Activated CD8-positive, alpha-beta memory T cell treated with anti-CD3 and anti-CD28 coated beads, Interleukin-2, amount 10 ng/mL, durations not matched to agents 7 days and 5 days (primary cell): ENCODE measurements at regions not wholly inside any gene's neighbourhood (a gene's known extent, or its start where the extent isn't known, plus 50 kb on each side); places are given as distances from the start of the nearest gene placed in this dataset.

Experiments used
- ATAC-seq: fragments of 150-1000 bp; cut with Tn5 transposase; one replicate; pipeline ENCODE4 v1.10.0; 2021; ENCODE audit warnings: moderate library complexity
- CTCF ChIA-PET: fragments of 350-600 bp; sonication (Branson Sonifier 250); formaldehyde crosslinking; loops from one replicate; lab custom pipeline; 2021; ENCODE audit warnings: antibody characterized with exemption; lab: Charles Lee
- DNase-seq: peaks from one replicate; pipeline ENCODE4 v3.0.0-alpha.2; 2020
- H3K27ac Mint-ChIP-seq: one replicate; pipeline ENCODE4 v1.8.0; 2021; ENCODE audit warnings: mild to moderate bottlenecking, mixed read lengths
- H3K27me3 Mint-ChIP-seq: one replicate; pipeline ENCODE4 v1.8.0; 2021; ENCODE audit warnings: mixed read lengths
- H3K36me3 Mint-ChIP-seq: one replicate; pipeline ENCODE4 v1.8.0; 2021; ENCODE audit warnings: mild to moderate bottlenecking, mixed read lengths
- H3K4me1 Mint-ChIP-seq: one replicate; pipeline ENCODE4 v1.8.0; 2021; ENCODE audit warnings: mixed read lengths
- H3K4me3 Mint-ChIP-seq: one replicate; pipeline ENCODE4 v1.8.0; 2021; ENCODE audit warnings: mild to moderate bottlenecking, moderate library complexity, mixed read lengths
- H3K9me3 Mint-ChIP-seq: one replicate; pipeline ENCODE4 v1.8.0; 2022; ENCODE audit warnings: low read depth, mixed read lengths

- Mint-ChIP-seq H3K9me3 (no peaks in the 10 kb centered on the region), H3K27me3 (no peaks in the 10 kb centered on the region), H3K27ac (no peak overlapping the region), H3K36me3 (no peaks in the 10 kb centered on the region), H3K4me1 (peaks cover 10% of the 10 kb centered on the region), H3K4me3 (no peak overlapping the region)
- CTCF ChIA-PET: interaction anchor here (1.6 kb wide), 1 partner anchor 35 kb away, joined by 6 read pairs; no protein-coding TSS in a partner anchor
- ATAC-seq: no peak
- DNase-seq: no peak
Measured at GRCh38 chr5:154107010-154107409, 68.2 kb downstream of the MFAP3 start.

DNA sequence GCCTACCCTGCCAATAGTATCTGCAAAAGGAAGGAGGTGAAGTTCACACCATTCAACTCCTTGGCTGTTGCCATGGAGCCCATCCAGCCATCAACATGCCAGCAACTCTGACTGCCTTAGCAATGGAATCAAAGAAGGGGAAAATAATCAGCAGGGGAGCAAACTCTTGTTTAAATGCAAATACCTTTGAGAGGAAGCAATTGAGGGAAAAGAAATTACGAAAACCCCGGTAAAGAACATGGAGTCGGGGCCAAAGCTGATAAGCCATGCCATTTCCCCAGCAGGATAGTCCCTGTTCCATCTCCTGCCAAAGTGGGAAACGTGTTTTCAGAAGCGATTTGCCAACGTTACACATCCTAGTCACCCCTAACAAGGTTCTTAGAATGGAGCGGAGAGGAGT, 69.0 kb downstream of the MFAP3 start:
- no peak overlapping the region for H3K27ac Mint-ChIP-seq
- H3K4me3 Mint-ChIP-seq: no peak overlapping the region
- DNase-seq: no peak
- peaks cover 10% of the 10 kb centered on the region for H3K4me1 Mint-ChIP-seq
- no peaks in the 10 kb centered on the region for H3K36me3 Mint-ChIP-seq
- CTCF ChIA-PET: interaction anchor here (1.3 kb wide), 1 partner anchor 72 kb away, joined by 3 read pairs; no protein-coding TSS in a partner anchor
- no peaks in the 10 kb centered on the region for H3K27me3 Mint-ChIP-seq
- ATAC-seq: no peak
- no peaks in the 10 kb centered on the region for H3K9me3 Mint-ChIP-seq

- peaks cover 10% of the 10 kb centered on the region for H3K4me1 Mint-ChIP-seq
- no peaks in the 10 kb centered on the region for H3K9me3 Mint-ChIP-seq
- CTCF ChIA-PET: no interaction called here
Measured at GRCh38 chr5:154109416-154110106, 70.8 kb downstream of the MFAP3 start.

GRCh38 chr5:154110107-154110453, 71.3 kb downstream of the MFAP3 start:
- Mint-ChIP-seq H3K4me3 (no peak overlapping the region), H3K9me3 (no peaks in the 10 kb centered on the region), H3K4me1 (peaks cover 10% of the 10 kb centered on the region), H3K36me3 (no peaks in the 10 kb centered on the region), H3K27me3 (peaks cover 3% of the 10 kb centered on the region), H3K27ac (no peak overlapping the region)
- CTCF ChIA-PET: no interaction called here
- DNase-seq: no peak
- ATAC-seq: no peak

More at GRCh38 chr5:154109416-154110106, 70.8 kb downstream of the MFAP3 start:
- no peak for ATAC-seq
- peaks cover 3% of the 10 kb centered on the region for H3K27me3 Mint-ChIP-seq
- no peaks in the 10 kb centered on the region for H3K36me3 Mint-ChIP-seq
- no peak overlapping the region for H3K27ac Mint-ChIP-seq
- H3K4me3 Mint-ChIP-seq: no peak overlapping the region
- DNase-seq: no peak

- Mint-ChIP-seq H3K4me1 (peaks cover 10% of the 10 kb centered on the region), H3K27ac (no peak overlapping the region), H3K9me3 (no peaks in the 10 kb centered on the region), H3K4me3 (no peak overlapping the region), H3K27me3 (peaks cover 3% of the 10 kb centered on the region), H3K36me3 (no peaks in the 10 kb centered on the region)
- CTCF ChIA-PET: no interaction called here
- DNase-seq: no peak
- ATAC-seq: no peak
Measured at GRCh38 chr5:154110716-154111115, 71.9 kb downstream of the MFAP3 start.

DNA sequence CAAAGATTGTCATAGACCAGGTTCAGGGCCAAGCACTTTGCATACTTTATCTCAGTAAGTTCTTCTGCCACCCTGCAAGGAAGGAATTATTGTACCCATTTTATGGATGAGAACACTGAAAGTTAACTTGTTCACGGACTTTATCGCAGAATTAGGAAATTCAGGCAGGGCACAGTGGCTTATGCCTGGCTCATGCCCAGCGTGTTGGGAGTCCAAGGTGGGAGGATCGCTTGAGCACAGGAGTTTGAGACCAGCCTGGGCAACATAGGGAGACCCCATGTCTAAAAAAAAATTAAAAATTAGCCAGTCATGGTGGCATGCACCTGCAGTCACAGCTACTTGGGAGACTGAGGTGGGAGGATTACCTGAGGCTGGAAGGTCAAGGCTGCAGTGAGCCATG, 72.4 kb downstream of the MFAP3 start:
- CTCF ChIA-PET: interaction anchor here (0.7 kb wide), 1 partner anchor 137 kb away, joined by 3 read pairs; no protein-coding TSS in a partner anchor

DNA sequence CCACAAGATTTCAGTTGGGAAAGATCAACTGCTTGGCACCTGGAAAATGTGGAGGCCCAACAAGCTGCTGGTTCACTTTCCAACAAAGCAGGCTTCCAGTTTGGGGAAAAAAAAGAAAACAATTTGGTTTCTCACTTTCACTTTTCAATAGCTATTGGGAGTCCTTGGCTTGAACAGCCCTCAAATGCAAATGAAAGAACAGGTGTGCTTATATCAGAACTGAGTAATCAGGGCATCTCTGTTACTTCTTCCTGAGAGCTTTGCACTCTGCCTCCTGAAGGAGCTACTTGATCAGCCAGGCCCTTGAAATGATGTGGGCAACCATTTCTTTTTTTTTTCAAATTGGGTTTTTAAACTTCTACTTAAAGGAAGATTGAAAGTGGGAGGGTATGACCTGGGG, 73.5 kb downstream of the MFAP3 start:
- H3K27me3 Mint-ChIP-seq: peaks cover 3% of the 10 kb centered on the region
- no peaks in the 10 kb centered on the region for H3K9me3 Mint-ChIP-seq
- CTCF ChIA-PET: interaction anchor here (0.7 kb wide), 1 partner anchor 138 kb away, joined by 3 read pairs; no protein-coding TSS in a partner anchor
- no peak overlapping the region for H3K27ac Mint-ChIP-seq
- H3K4me1 Mint-ChIP-seq: peaks cover 10% of the 10 kb centered on the region
- ATAC-seq: no peak
- DNase-seq: no peak
- no peaks in the 10 kb centered on the region for H3K36me3 Mint-ChIP-seq
- H3K4me3 Mint-ChIP-seq: no peak overlapping the region

More for the DNA sequence above, 72.4 kb downstream of the MFAP3 start:
- Mint-ChIP-seq H3K36me3 (no peaks in the 10 kb centered on the region), H3K4me1 (peaks cover 10% of the 10 kb centered on the region), H3K27me3 (peaks cover 3% of the 10 kb centered on the region), H3K27ac (no peak overlapping the region), H3K4me3 (no peak overlapping the region), H3K9me3 (no peaks in the 10 kb centered on the region)
- ATAC-seq (no peak), DNase-seq (no peak)

DNA sequence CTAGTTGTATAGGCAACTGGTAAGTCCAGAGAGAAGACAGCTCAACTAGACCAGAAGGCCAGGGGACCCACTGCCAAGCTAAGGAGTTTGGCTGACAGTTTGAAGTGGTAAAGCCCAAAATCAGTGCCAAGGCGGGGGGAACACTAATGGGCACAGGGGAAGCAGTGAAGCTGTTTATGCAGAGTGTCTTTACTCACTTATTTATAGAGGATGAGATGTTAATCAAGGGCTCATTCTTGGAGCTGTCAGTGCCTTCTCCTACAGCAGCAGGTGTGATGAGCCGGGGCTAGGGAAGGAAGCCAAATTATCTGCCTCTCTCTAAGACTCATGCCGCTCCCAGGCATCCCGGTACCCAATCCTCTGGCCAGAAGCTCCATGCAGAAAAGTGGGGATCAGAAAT, 75.2 kb upstream of the GALNT10 start:
- CTCF ChIA-PET: no interaction called here
- H3K27ac Mint-ChIP-seq: no peak overlapping the region
- no peak for ATAC-seq
- no peak overlapping the region for H3K4me3 Mint-ChIP-seq
- no peak for DNase-seq
- H3K27me3 Mint-ChIP-seq: peaks cover 3% of the 10 kb centered on the region
- H3K9me3 Mint-ChIP-seq: no peaks in the 10 kb centered on the region
- no peaks in the 10 kb centered on the region for H3K4me1 Mint-ChIP-seq
- no peaks in the 10 kb centered on the region for H3K36me3 Mint-ChIP-seq

DNA sequence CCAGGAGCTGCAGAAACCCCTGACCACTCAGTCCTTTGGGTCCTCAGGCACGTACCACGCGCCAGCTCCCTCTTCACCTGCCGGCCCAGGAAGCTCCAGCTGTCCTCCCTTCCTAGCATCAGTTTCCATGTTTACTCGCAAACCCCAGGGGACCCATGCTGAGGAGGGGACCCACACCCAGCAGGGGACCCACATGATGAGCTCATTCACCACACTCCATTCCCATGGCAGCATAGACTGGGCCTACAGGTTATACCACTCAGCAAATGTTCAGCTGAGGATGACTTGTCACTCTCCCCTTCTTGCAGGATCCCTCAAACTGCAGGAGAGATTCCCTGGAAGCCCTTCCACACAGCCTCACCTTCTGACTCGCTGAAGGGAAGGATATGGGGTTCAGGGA, 73.5 kb upstream of the GALNT10 start:
- CTCF ChIA-PET: interaction anchor here (1.2 to 1.4 kb wide), 2 partner anchors 15 to 63 kb away, joined by 3 to 7 read pairs; no protein-coding TSS in a partner anchor
- no peak overlapping the region for H3K27ac Mint-ChIP-seq
- H3K9me3 Mint-ChIP-seq: no peaks in the 10 kb centered on the region
- ATAC-seq: no peak
- no peak overlapping the region for H3K4me3 Mint-ChIP-seq
- no peaks in the 10 kb centered on the region for H3K36me3 Mint-ChIP-seq
- peaks cover 8% of the 10 kb centered on the region for H3K27me3 Mint-ChIP-seq
- H3K4me1 Mint-ChIP-seq: no peaks in the 10 kb centered on the region
- no peak for DNase-seq

DNA sequence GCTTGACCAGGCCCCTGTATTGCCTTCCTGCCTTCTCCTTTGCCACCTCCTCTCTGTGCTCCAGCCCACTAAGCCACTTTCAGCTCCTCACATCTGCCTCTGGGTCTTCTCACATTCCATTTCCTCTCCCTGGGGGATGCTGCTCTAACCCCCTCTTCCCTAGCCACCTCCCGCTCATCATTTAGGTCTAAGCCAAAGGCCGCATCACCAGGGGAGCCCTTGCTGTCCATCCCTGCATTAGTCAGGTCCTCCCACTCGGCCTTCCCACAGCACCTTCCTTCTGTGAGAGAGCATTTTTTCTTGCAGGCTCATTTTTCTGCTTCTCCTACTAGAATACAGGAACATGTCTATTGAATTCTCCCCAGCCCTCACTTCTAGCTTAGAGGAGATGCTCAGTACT, 72.6 kb upstream of the GALNT10 start:
- Mint-ChIP-seq H3K4me1 (no peaks in the 10 kb centered on the region), H3K36me3 (no peaks in the 10 kb centered on the region), H3K4me3 (no peak overlapping the region), H3K27me3 (peaks cover 8% of the 10 kb centered on the region), H3K9me3 (no peaks in the 10 kb centered on the region), H3K27ac (no peak overlapping the region)
- DNase-seq (no peak), ATAC-seq (no peak)
- CTCF ChIA-PET: interaction anchor here (1.2 to 1.4 kb wide), 2 partner anchors 14 to 62 kb away, joined by 3 to 7 read pairs; no protein-coding TSS in a partner anchor

DNA sequence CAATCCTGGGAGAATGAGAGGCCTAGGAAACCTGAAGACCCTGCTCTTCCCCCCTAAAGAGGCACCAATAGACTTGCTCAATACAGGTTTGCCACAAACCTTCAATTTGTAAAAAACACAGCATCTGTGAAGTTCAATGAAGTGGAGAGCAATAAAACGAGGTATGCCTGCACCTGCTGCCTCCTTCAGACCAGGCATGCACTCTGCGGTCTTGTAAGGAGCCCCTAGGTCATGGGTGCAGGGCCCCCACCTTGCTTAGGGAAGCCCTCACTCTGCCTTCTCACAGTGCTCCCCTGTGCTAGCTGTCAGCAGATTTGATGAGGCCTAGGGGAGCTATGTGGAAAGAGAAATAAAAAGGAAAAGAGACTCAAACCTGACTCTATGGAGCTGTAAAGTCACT, 72.1 kb upstream of the GALNT10 start:
- H3K36me3 Mint-ChIP-seq: peaks cover 2% of the 10 kb centered on the region
- peaks cover 10% of the 10 kb centered on the region for H3K27me3 Mint-ChIP-seq
- DNase-seq: no peak
- no peaks in the 10 kb centered on the region for H3K4me1 Mint-ChIP-seq
- no peak overlapping the region for H3K4me3 Mint-ChIP-seq
- no peak for ATAC-seq
- H3K27ac Mint-ChIP-seq: no peak overlapping the region
- H3K9me3 Mint-ChIP-seq: no peaks in the 10 kb centered on the region
- CTCF ChIA-PET: interaction anchor here (1.2 kb wide), 1 partner anchor 14 kb away, joined by 3 read pairs; no protein-coding TSS in a partner anchor

DNA sequence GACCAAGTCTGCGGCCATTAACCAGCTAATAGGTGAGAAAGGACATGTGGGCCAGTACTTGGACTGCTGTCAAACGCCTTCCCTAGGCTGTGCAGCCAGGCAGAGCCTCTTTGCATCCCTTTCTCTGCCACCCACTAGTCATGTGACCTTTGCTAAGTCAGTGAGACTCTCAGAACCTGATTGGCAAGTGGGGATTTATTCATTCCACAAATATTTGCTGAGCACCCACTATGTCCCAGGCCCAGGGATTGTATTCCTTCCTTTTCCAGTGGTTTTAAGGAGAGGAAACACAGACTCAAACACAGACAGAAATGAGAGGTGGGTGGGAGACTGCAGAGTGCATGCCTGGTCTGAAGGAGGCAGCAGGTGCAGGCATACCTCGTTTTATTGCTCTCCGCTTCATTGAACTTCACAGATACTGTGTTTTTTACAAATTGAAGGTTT, 71.6 kb upstream of the GALNT10 start:
- CTCF ChIA-PET: no interaction called here
- Mint-ChIP-seq H3K4me1 (no peaks in the 10 kb centered on the region), H3K36me3 (peaks cover 2% of the 10 kb centered on the region), H3K27me3 (peaks cover 8% of the 10 kb centered on the region), H3K27ac (no peak overlapping the region), H3K9me3 (no peaks in the 10 kb centered on the region), H3K4me3 (no peak overlapping the region)
- no peak for DNase-seq
- no peak for ATAC-seq

DNA sequence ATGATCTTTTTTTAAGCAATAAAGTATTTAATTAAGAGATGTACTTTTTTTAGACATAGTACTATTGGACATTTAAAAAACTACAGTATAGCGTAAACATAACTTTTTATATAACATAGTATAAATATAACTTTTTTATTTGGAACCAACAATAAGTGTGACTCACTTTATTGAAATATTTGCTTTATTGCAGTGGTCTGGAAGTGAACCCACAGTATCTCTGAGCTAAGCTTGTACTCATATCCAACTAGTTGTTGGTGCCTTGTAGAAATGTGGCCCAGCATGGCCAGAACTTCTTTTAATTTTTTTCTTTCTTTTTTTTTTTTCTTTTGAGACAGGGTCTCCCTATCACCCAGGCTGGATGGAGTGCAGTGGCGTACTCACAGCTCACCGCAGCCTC, 61.5 kb upstream of the GALNT10 start:
- peaks cover 40% of the 10 kb centered on the region for H3K27me3 Mint-ChIP-seq
- CTCF ChIA-PET: no interaction called here
- H3K4me1 Mint-ChIP-seq: no peaks in the 10 kb centered on the region
- DNase-seq (no peak), ATAC-seq (no peak)
- H3K9me3 Mint-ChIP-seq: peaks cover 2% of the 10 kb centered on the region
- no peaks in the 10 kb centered on the region for H3K36me3 Mint-ChIP-seq
- H3K27ac Mint-ChIP-seq: no peak overlapping the region
- H3K4me3 Mint-ChIP-seq: no peak overlapping the region

GRCh38 chr5:154129921-154130320, 60.6 kb upstream of the GALNT10 start:
- Mint-ChIP-seq H3K4me1 (no peaks in the 10 kb centered on the region), H3K4me3 (no peak overlapping the region), H3K27me3 (peaks cover 36% of the 10 kb centered on the region), H3K36me3 (no peaks in the 10 kb centered on the region), H3K9me3 (no peaks in the 10 kb centered on the region), H3K27ac (no peak overlapping the region)
- ATAC-seq (no peak), DNase-seq (no peak)
- CTCF ChIA-PET: no interaction called here
